ENCODE measurements at regions not wholly inside any gene's neighbourhood (a gene's known extent, or its start where the extent isn't known, plus 50 kb on each side); places are given as distances from the start of the nearest gene placed in this dataset.

GRCh38 chr20:55186228-55186627 lies 710.8 kb downstream of the DOK5 start:
- H3K27ac ChIP-seq (replicated peaks in 1 of 4), result no peak overlapping the region
- H3K4me3 ChIP-seq, result no peak overlapping the region
- no peak for DNase-seq (ENCODE audit: extremely low spot score)
- intact Hi-C loops (cut with DNase I), result no loop called here
- H3K27me3 ChIP-seq, result no peaks in the 10 kb centered on the region
- TF ChIP-seq POLR2A (IDR thresholded peaks at IDR 0.05; ENCODE audit: low read depth), result no peak
- no peak for TF ChIP-seq EP300 (IDR thresholded peaks at IDR 0.05)
- TF ChIP-seq CTCF (IDR thresholded peaks at IDR 0.05), result no peak
- TF ChIP-seq POLR2AphosphoS5 (IDR thresholded peaks at IDR 0.05), result no peak
- no peaks in the 10 kb centered on the region for H3K36me3 ChIP-seq
- H3K9me3 ChIP-seq, result no peaks in the 10 kb centered on the region
- 55% methylated on average over 2 of the region's 2 CpGs for WGBS
- no peaks in the 10 kb centered on the region for H3K4me1 ChIP-seq

GRCh38 chr20:55175081-55175480 lies 699.7 kb downstream of the DOK5 start:
- Histone ChIP-seq H3K36me3 (no peaks in the 10 kb centered on the region), H3K27me3 (no peaks in the 10 kb centered on the region), H3K4me3 (no peak overlapping the region), H3K4me1 (peaks cover 0 to 5% (median 0%) of the 10 kb centered on the region in 4 donors), H3K27ac (replicated peaks in 1 of 4) (no peak overlapping the region), H3K9me3 (peaks cover 0 to 5% (median under 1%) of the 10 kb centered on the region in 4 donors)
- TF ChIP-seq CTCF (IDR thresholded peaks at IDR 0.05) (no peak), POLR2A (IDR thresholded peaks at IDR 0.05; ENCODE audit: low read depth) (no peak), POLR2AphosphoS5 (IDR thresholded peaks at IDR 0.05) (no peak), EP300 (IDR thresholded peaks at IDR 0.05) (no peak)
- no peak for DNase-seq (ENCODE audit: extremely low spot score)
- intact Hi-C loops (cut with DNase I), result no loop called here
- 90% methylated on average over 4 of the region's 4 CpGs for WGBS

GRCh38 chr20:55174635-55175034 lies 699.2 kb downstream of the DOK5 start:
- TF ChIP-seq EP300 (IDR thresholded peaks at IDR 0.05) (no peak), CTCF (IDR thresholded peaks at IDR 0.05) (no peak), POLR2AphosphoS5 (IDR thresholded peaks at IDR 0.05) (no peak), POLR2A (IDR thresholded peaks at IDR 0.05; ENCODE audit: low read depth) (no peak)
- Histone ChIP-seq H3K4me3 (no peak overlapping the region), H3K27ac (replicated peaks in 1 of 4) (no peak overlapping the region), H3K9me3 (peaks cover 0 to under 1% (median 0%) of the 10 kb centered on the region in 4 donors), H3K4me1 (peaks cover 0 to 5% (median 0%) of the 10 kb centered on the region in 4 donors), H3K27me3 (no peaks in the 10 kb centered on the region), H3K36me3 (no peaks in the 10 kb centered on the region)
- WGBS, result 96% methylated on average over 1 of the region's 1 CpG
- no peak for DNase-seq (ENCODE audit: extremely low spot score)
- intact Hi-C loops (cut with DNase I), result no loop called here

GRCh38 chr20:55174172-55174571 lies 698.8 kb downstream of the DOK5 start:
- Histone ChIP-seq H3K27me3 (no peaks in the 10 kb centered on the region), H3K27ac (replicated peaks in 1 of 4) (no peak overlapping the region), H3K4me3 (no peak overlapping the region), H3K9me3 (no peaks in the 10 kb centered on the region), H3K4me1 (peaks cover 0 to 5% (median 0%) of the 10 kb centered on the region in 4 donors), H3K36me3 (no peaks in the 10 kb centered on the region)
- no peak for DNase-seq (ENCODE audit: extremely low spot score)
- TF ChIP-seq EP300 (IDR thresholded peaks at IDR 0.05) (no peak), POLR2AphosphoS5 (IDR thresholded peaks at IDR 0.05) (no peak), CTCF (IDR thresholded peaks at IDR 0.05) (no peak), POLR2A (IDR thresholded peaks at IDR 0.05; ENCODE audit: low read depth) (no peak)
- 45% methylated on average over 2 of the region's 2 CpGs for WGBS
- intact Hi-C loops (cut with DNase I), result no loop called here

DNA sequence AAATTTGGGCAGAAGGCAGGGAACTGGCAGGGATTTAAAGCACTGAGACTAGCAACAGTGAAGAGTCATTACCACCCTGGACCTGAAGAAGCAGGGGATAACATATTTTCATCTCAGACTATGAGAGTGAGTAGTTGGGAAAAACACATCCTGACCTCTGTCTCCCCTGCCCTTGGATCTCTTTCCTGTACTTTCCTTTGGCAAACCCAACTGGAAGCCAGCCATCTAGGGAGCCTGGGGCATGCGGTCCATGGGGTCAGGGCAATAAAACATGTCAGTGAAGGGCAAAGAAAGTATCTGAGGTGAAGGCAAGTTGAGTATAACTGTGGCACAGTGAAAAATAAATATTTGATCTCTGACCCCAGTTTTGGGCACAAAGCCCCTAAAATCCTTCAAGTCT lies 698.2 kb downstream of the DOK5 start:
- H3K4me3 ChIP-seq, result no peak overlapping the region
- DNase-seq (ENCODE audit: extremely low spot score), result no peak

More for the DNA sequence above, 698.2 kb downstream of the DOK5 start:
- Histone ChIP-seq H3K4me1 (peaks cover 0 to 5% (median 0%) of the 10 kb centered on the region in 4 donors), H3K27ac (replicated peaks in 1 of 4) (no peak overlapping the region), H3K27me3 (no peaks in the 10 kb centered on the region), H3K36me3 (no peaks in the 10 kb centered on the region), H3K9me3 (no peaks in the 10 kb centered on the region)
- 68% methylated on average over 1 of the region's 1 CpG for WGBS
- TF ChIP-seq POLR2AphosphoS5 (IDR thresholded peaks at IDR 0.05) (no peak), POLR2A (IDR thresholded peaks at IDR 0.05; ENCODE audit: low read depth) (no peak), EP300 (IDR thresholded peaks at IDR 0.05) (no peak), CTCF (IDR thresholded peaks at IDR 0.05) (no peak)
- intact Hi-C loops (cut with DNase I), result no loop called here

Data from esophagus muscularis mucosa (tissue), 4 donors.